Frontal cortex (tissue), 3 donors: ENCODE measurements at regions not wholly inside any gene's neighbourhood (a gene's known extent, or its start where the extent isn't known, plus 50 kb on each side); places are given as distances from the start of the nearest gene placed in this dataset.

Experiments used
- DNase-seq, 2 donors: peaks; one replicate each; pipeline ENCODE4 v3.0.0; 2012; ENCODE audit warnings: low spot score in 2 of 2
- FAIRE-seq: peaks from 2 replicates; lab custom pipeline; 2012; peaks lifted over from hg19 to GRCh38; lab: Jason Lieb, UNC
- donor health status: control.
- donor health status: control.
- donor health status: control.

GRCh38 chr11:29959488-29959887 lies 57.3 kb downstream of the KCNA4 start:
- no peak for FAIRE-seq
- DNase-seq, result no peak

- no peak for DNase-seq
- FAIRE-seq, result no peak
Observed at GRCh38 chr11:29957431-29957830, 59.4 kb downstream of the KCNA4 start.

GRCh38 chr11:29956076-29956556 lies 60.7 kb downstream of the KCNA4 start:
- FAIRE-seq (no peak), DNase-seq (no peak)

- no peak for DNase-seq
- no peak for FAIRE-seq
Observed at GRCh38 chr11:29943347-29943746, 73.5 kb downstream of the KCNA4 start.

- FAIRE-seq (no peak), DNase-seq (no peak)
Observed at GRCh38 chr11:29937526-29937925, 79.3 kb downstream of the KCNA4 start.

GRCh38 chr11:29934115-29934638 lies 82.7 kb downstream of the KCNA4 start:
- DNase-seq, result no peak
- no peak for FAIRE-seq

- DNase-seq (no peak), FAIRE-seq (no peak)
Observed at GRCh38 chr11:29916040-29916439, 100.8 kb downstream of the KCNA4 start.

GRCh38 chr11:29914203-29914930 lies 102.5 kb downstream of the KCNA4 start:
- FAIRE-seq (no peak), DNase-seq (no peak)

GRCh38 chr11:29913352-29913751 lies 103.5 kb downstream of the KCNA4 start:
- FAIRE-seq (no peak), DNase-seq (no peak)

GRCh38 chr11:29900382-29900781 lies 116.4 kb downstream of the KCNA4 start:
- no peak for FAIRE-seq
- DNase-seq, result no peak

GRCh38 chr11:29879560-29879959 lies 137.3 kb downstream of the KCNA4 start:
- FAIRE-seq (no peak), DNase-seq (no peak)

GRCh38 chr11:29876192-29876591 lies 140.6 kb downstream of the KCNA4 start:
- FAIRE-seq (no peak), DNase-seq (no peak)

GRCh38 chr11:29847219-29847618 lies 169.6 kb downstream of the KCNA4 start:
- FAIRE-seq (no peak), DNase-seq (no peak)

GRCh38 chr11:29844701-29845379 lies 172.0 kb downstream of the KCNA4 start:
- DNase-seq (no peak), FAIRE-seq (no peak)

GRCh38 chr11:29844031-29844430 lies 172.8 kb downstream of the KCNA4 start:
- FAIRE-seq (no peak), DNase-seq (no peak)

GRCh38 chr11:29842061-29842460 lies 174.8 kb downstream of the KCNA4 start:
- FAIRE-seq, result no peak

GRCh38 chr11:29826878-29827277 lies 190.0 kb downstream of the KCNA4 start:
- DNase-seq, result no peak
- no peak for FAIRE-seq

More at GRCh38 chr11:29842061-29842460, 174.8 kb downstream of the KCNA4 start:
- no peak for DNase-seq

GRCh38 chr11:29816359-29816758 lies 200.5 kb downstream of the KCNA4 start:
- DNase-seq (no peak), FAIRE-seq (no peak)

GRCh38 chr11:29809121-29809520 lies 207.7 kb downstream of the KCNA4 start:
- DNase-seq, result no peak
- FAIRE-seq, result no peak

- FAIRE-seq (no peak), DNase-seq (no peak)
Observed at GRCh38 chr11:29802522-29802921, 214.3 kb downstream of the KCNA4 start.

- DNase-seq (no peak), FAIRE-seq (no peak)
Observed at GRCh38 chr11:29801561-29801960, 215.3 kb downstream of the KCNA4 start.
